ENCODE measurements at regions not wholly inside any gene's neighbourhood (a gene's known extent, or its start where the extent isn't known, plus 50 kb on each side); places are given as distances from the start of the nearest gene placed in this dataset.

DNA sequence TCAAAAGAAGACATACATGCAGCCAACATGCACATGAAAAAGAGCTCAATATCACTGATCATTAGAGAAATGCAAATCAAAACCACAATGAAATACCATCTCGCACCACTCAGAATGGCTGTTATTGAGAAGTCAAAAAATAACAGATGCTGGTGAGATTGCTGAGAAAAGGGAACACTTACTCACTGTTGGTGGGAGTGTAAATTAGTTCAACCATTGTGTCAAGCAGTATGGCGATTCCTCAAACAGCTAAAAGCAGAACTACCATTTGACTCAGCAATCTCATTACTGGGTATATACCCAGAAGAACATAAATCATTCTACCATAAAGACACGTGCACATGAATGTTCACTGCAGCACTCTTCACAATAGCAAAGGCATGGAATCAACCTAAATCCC lies 95.5 kb upstream of the XIRP2 start:
- no peak for TF ChIP-seq POLR2A (IDR thresholded peaks at IDR 0.05)
- TF ChIP-seq, protein P1, sequence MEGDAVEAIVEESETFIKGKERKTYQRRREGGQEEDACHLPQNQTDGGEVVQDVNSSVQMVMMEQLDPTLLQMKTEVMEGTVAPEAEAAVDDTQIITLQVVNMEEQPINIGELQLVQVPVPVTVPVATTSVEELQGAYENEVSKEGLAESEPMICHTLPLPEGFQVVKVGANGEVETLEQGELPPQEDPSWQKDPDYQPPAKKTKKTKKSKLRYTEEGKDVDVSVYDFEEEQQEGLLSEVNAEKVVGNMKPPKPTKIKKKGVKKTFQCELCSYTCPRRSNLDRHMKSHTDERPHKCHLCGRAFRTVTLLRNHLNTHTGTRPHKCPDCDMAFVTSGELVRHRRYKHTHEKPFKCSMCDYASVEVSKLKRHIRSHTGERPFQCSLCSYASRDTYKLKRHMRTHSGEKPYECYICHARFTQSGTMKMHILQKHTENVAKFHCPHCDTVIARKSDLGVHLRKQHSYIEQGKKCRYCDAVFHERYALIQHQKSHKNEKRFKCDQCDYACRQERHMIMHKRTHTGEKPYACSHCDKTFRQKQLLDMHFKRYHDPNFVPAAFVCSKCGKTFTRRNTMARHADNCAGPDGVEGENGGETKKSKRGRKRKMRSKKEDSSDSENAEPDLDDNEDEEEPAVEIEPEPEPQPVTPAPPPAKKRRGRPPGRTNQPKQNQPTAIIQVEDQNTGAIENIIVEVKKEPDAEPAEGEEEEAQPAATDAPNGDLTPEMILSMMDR (IDR thresholded peaks at IDR 0.05) = no peak

Data from tibial nerve (tissue), 3 donors.